ENCODE measurements at regions not wholly inside any gene's neighbourhood (a gene's known extent, or its start where the extent isn't known, plus 50 kb on each side); places are given as distances from the start of the nearest gene placed in this dataset.
"Not testable (repeated sequence)": the region's sequence is repeated elsewhere in the genome, so short reads cannot be mapped to it uniquely, and the experiment has no call there.

DNA sequence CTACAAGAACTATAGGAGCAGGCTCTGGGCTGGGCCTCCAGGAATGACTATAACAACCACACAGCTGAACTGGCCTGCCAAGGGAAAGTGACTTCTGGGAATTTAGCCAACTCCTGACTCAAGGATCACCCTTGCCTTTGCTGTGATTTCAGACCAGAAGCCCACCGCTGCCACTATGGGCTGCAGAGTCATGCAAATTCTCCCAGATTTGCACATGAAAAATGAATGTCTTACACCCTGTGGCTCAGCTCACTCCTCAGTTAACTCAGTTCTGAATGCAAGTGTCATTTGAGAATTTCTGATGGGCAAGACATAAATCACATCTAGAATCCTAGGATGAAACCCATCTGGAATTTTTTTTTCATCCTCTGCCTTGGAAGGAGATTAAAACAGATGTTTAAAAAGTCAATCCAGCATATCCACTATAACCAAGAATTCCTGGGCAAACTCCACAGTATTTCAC lies 186.5 kb upstream of the BET1 start:
- DNase-seq = peak; percentile 95
- Histone ChIP-seq H2BK5ac (ENCODE audit: low read depth, low read length, poor library complexity, severe bottlenecking) (no peak overlapping the region), H3K14ac (ENCODE audit: low read length in 2 of 2) (no peak overlapping the region), H4K8ac (ENCODE audit: low read length) (no peak overlapping the region), H2BK120ac (ENCODE audit: low read depth, low read length) (no peak overlapping the region), H4K91ac (ENCODE audit: low read length) (no peak overlapping the region), H3K36me3 (ENCODE audit: control insufficient read depth in 1 of 2, insufficient read depth in 2 of 2, low read depth in 1 of 2, low read length in 2 of 2) (no peaks in the 10 kb centered on the region), H2AFZ (ENCODE audit: low read depth, low read length) (no peak overlapping the region), H3K79me1 (replicated peaks; ENCODE audit: low read length, poor library complexity, severe bottlenecking) (no peaks in the 10 kb centered on the region), H3K9ac (ENCODE audit: low read length) (peak overlapping the region; percentile 35), H3K23ac (ENCODE audit: low read length in 2 of 2) (no peak overlapping the region), H2BK12ac (ENCODE audit: low read length in 2 of 2) (no peak overlapping the region), H2AK5ac (ENCODE audit: low read length, severe bottlenecking) (no peak overlapping the region), H2BK15ac (ENCODE audit: low read depth, poor library complexity, severe bottlenecking) (no peak overlapping the region), H3K4me1 (ENCODE audit: control insufficient read depth, insufficient read depth, low read depth, low read length) (peaks cover 2% of the 10 kb centered on the region), H3K9me3 (ENCODE audit: control insufficient read depth, low read length) (peaks cover 19% of the 10 kb centered on the region), H3K4ac (ENCODE audit: low read depth in 1 of 2, low read length in 2 of 2) (no peak overlapping the region), H3K27me3 (ENCODE audit: control insufficient read depth in 1 of 2, insufficient read depth in 1 of 2, low read length in 2 of 2) (no peaks in the 10 kb centered on the region), H3K18ac (ENCODE audit: low read depth in 1 of 2, low read length in 2 of 2) (no peak overlapping the region), H3K4me2 (ENCODE audit: low read length, poor library complexity, severe bottlenecking) (no peak overlapping the region), H3K4me3 (ENCODE audit: insufficient read depth in 1 of 2, low read depth in 1 of 2, low read length in 2 of 2) (no peak overlapping the region), H3K27ac (ENCODE audit: low read length, poor library complexity, severe bottlenecking) (peak overlapping the region; percentile 50)
- WGBS = 0% methylated on average over 1 of the region's 1 CpG

DNA sequence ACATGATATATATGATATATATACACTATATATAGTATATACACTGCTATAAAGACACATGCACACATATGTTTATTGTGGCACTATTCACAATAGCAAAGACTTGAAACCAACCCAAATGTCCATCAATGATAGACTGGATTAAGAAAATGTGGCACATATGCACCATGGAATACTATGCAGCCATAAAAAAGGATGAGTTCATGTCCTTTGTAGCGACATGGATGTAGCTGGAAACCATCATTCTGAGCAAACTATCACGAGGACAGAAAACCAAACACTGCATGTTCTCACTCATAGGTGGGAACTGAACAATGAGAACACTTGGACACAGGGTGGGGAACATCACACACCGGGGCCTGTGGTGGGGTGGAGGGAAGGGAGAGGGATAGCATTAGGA lies 190.3 kb upstream of the BET1 start:
- H2AFZ ChIP-seq (ENCODE audit: low read depth, low read length); H2BK15ac ChIP-seq (ENCODE audit: low read depth, poor library complexity, severe bottlenecking); DNase-seq: not testable (repeated sequence)

DNA sequence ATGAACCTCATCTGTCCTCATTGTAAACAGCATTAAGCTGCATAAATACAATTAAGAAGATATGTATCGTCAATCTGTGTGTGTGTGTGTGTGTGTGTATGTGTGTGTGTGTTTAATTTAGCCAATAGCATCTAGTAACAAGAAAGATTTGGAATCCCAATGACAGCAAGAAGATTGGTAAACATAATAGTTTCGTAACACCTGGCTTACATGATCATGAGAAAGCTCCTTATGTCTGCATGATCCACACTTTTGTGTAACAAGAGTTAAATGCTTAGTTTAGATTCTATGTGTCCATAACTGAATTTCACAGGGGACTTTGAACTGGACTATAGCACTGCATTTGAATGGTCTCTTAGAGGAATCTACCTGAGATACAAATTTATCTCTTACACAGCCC lies 191.0 kb upstream of the BET1 start:
- Histone ChIP-seq H3K27ac (ENCODE audit: low read length, poor library complexity, severe bottlenecking) (no peak overlapping the region), H2AFZ (ENCODE audit: low read depth, low read length) (no peak overlapping the region), H3K9me3 (ENCODE audit: control insufficient read depth, low read length) (no peaks in the 10 kb centered on the region), H3K36me3 (ENCODE audit: control insufficient read depth in 1 of 2, insufficient read depth in 2 of 2, low read depth in 1 of 2, low read length in 2 of 2) (no peaks in the 10 kb centered on the region), H2BK5ac (ENCODE audit: low read depth, low read length, poor library complexity, severe bottlenecking) (no peak overlapping the region), H3K9ac (ENCODE audit: low read length) (no peak overlapping the region), H3K4ac (ENCODE audit: low read depth in 1 of 2, low read length in 2 of 2) (no peak overlapping the region), H3K4me1 (ENCODE audit: control insufficient read depth, insufficient read depth, low read depth, low read length) (peaks cover 2% of the 10 kb centered on the region), H2BK120ac (ENCODE audit: low read depth, low read length) (no peak overlapping the region), H4K8ac (ENCODE audit: low read length) (no peak overlapping the region), H4K91ac (ENCODE audit: low read length) (no peak overlapping the region), H3K4me3 (ENCODE audit: insufficient read depth in 1 of 2, low read depth in 1 of 2, low read length in 2 of 2) (no peak overlapping the region), H3K23ac (ENCODE audit: low read length in 2 of 2) (no peak overlapping the region), H3K27me3 (ENCODE audit: control insufficient read depth in 1 of 2, insufficient read depth in 1 of 2, low read length in 2 of 2) (no peaks in the 10 kb centered on the region), H3K79me1 (replicated peaks; ENCODE audit: low read length, poor library complexity, severe bottlenecking) (no peaks in the 10 kb centered on the region), H3K4me2 (ENCODE audit: low read length, poor library complexity, severe bottlenecking) (no peak overlapping the region), H2AK5ac (ENCODE audit: low read length, severe bottlenecking) (no peak overlapping the region), H3K14ac (ENCODE audit: low read length in 2 of 2) (no peak overlapping the region), H3K18ac (ENCODE audit: low read depth in 1 of 2, low read length in 2 of 2) (no peak overlapping the region), H2BK12ac (ENCODE audit: low read length in 2 of 2) (no peak overlapping the region), H2BK15ac (ENCODE audit: low read depth, poor library complexity, severe bottlenecking) (no peak overlapping the region)
- peak; percentile 14 for DNase-seq
- WGBS = 100% methylated on average over 2 of the region's 2 CpGs

More for the DNA sequence above, 190.3 kb upstream of the BET1 start:
- not testable (repeated sequence) for H3K9ac ChIP-seq (ENCODE audit: low read length); H2BK120ac ChIP-seq (ENCODE audit: low read depth, low read length); H2BK5ac ChIP-seq (ENCODE audit: low read depth, low read length, poor library complexity, severe bottlenecking); H4K8ac ChIP-seq (ENCODE audit: low read length); H4K91ac ChIP-seq (ENCODE audit: low read length); H3K9me3 ChIP-seq (ENCODE audit: control insufficient read depth, low read length); H3K14ac ChIP-seq (ENCODE audit: low read length in 2 of 2); H3K79me1 ChIP-seq (replicated peaks; ENCODE audit: low read length, poor library complexity, severe bottlenecking); H3K27ac ChIP-seq (ENCODE audit: low read length, poor library complexity, severe bottlenecking); H3K4me1 ChIP-seq (ENCODE audit: control insufficient read depth, insufficient read depth, low read depth, low read length); H3K18ac ChIP-seq (ENCODE audit: low read depth in 1 of 2, low read length in 2 of 2); H3K23ac ChIP-seq (ENCODE audit: low read length in 2 of 2); H2AK5ac ChIP-seq (ENCODE audit: low read length, severe bottlenecking); H3K4me3 ChIP-seq (ENCODE audit: insufficient read depth in 1 of 2, low read depth in 1 of 2, low read length in 2 of 2); H2BK12ac ChIP-seq (ENCODE audit: low read length in 2 of 2); H3K36me3 ChIP-seq (ENCODE audit: control insufficient read depth in 1 of 2, insufficient read depth in 2 of 2, low read depth in 1 of 2, low read length in 2 of 2); H3K27me3 ChIP-seq (ENCODE audit: control insufficient read depth in 1 of 2, insufficient read depth in 1 of 2, low read length in 2 of 2); H3K4me2 ChIP-seq (ENCODE audit: low read length, poor library complexity, severe bottlenecking); H3K4ac ChIP-seq (ENCODE audit: low read depth in 1 of 2, low read length in 2 of 2)
- 100% methylated on average over 2 of the region's 3 CpGs for WGBS

DNA sequence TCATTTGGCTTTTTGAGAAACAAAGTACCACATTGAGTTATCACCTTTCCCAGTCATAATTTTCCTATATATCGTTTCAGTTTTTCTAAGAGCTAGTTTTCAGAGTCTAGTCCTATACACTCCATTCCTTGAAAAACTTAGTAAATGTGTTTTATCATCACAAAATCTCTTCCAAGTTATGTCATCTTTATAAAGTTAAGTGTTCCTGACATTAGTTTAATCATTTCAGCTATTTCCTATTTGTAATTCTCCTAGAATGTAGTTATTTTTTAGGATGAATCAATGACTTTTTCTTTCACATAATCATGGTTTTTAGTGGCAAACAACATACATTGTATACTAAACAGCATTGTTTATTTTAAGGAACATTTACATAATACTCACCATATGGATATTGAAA lies 191.7 kb upstream of the BET1 start:
- no peak overlapping the region for H3K18ac ChIP-seq (ENCODE audit: low read depth in 1 of 2, low read length in 2 of 2)
- WGBS = 91% methylated on average over 1 of the region's 1 CpG
- H3K9ac ChIP-seq (ENCODE audit: low read length) = no peak overlapping the region

More for the DNA sequence above, 191.7 kb upstream of the BET1 start:
- no peak overlapping the region for H3K27ac ChIP-seq (ENCODE audit: low read length, poor library complexity, severe bottlenecking)
- H3K4me2 ChIP-seq (ENCODE audit: low read length, poor library complexity, severe bottlenecking) = no peak overlapping the region
- no peak overlapping the region for H2AFZ ChIP-seq (ENCODE audit: low read depth, low read length)
- no peaks in the 10 kb centered on the region for H3K79me1 ChIP-seq (replicated peaks; ENCODE audit: low read length, poor library complexity, severe bottlenecking)
- H3K9me3 ChIP-seq (ENCODE audit: control insufficient read depth, low read length) = no peaks in the 10 kb centered on the region
- DNase-seq = no peak
- H3K4ac ChIP-seq (ENCODE audit: low read depth in 1 of 2, low read length in 2 of 2) = no peak overlapping the region
- no peak overlapping the region for H4K91ac ChIP-seq (ENCODE audit: low read length)
- no peak overlapping the region for H2BK120ac ChIP-seq (ENCODE audit: low read depth, low read length)
- H2BK12ac ChIP-seq (ENCODE audit: low read length in 2 of 2) = no peak overlapping the region
- no peak overlapping the region for H3K4me3 ChIP-seq (ENCODE audit: insufficient read depth in 1 of 2, low read depth in 1 of 2, low read length in 2 of 2)
- H3K27me3 ChIP-seq (ENCODE audit: control insufficient read depth in 1 of 2, insufficient read depth in 1 of 2, low read length in 2 of 2) = no peaks in the 10 kb centered on the region
- H3K4me1 ChIP-seq (ENCODE audit: control insufficient read depth, insufficient read depth, low read depth, low read length) = no peaks in the 10 kb centered on the region
- no peaks in the 10 kb centered on the region for H3K36me3 ChIP-seq (ENCODE audit: control insufficient read depth in 1 of 2, insufficient read depth in 2 of 2, low read depth in 1 of 2, low read length in 2 of 2)
- no peak overlapping the region for H2AK5ac ChIP-seq (ENCODE audit: low read length, severe bottlenecking)
- H3K14ac ChIP-seq (ENCODE audit: low read length in 2 of 2) = no peak overlapping the region
- H2BK15ac ChIP-seq (ENCODE audit: low read depth, poor library complexity, severe bottlenecking) = no peak overlapping the region
- H2BK5ac ChIP-seq (ENCODE audit: low read depth, low read length, poor library complexity, severe bottlenecking) = no peak overlapping the region
- no peak overlapping the region for H4K8ac ChIP-seq (ENCODE audit: low read length)
- H3K23ac ChIP-seq (ENCODE audit: low read length in 2 of 2) = no peak overlapping the region

Data from mesenchymal stem cell (in vitro differentiated cells and primary cell).